ENCODE measurements at regions not wholly inside any gene's neighbourhood (a gene's known extent, or its start where the extent isn't known, plus 50 kb on each side); places are given as distances from the start of the nearest gene placed in this dataset.

- POLR2A ChIA-PET (ENCODE audit: unreplicated experiment), result no interaction called here
- Histone ChIP-seq H4K20me1 (ENCODE audit: insufficient read depth, low read length) (no peaks in the 10 kb centered on the region), H4K91ac (ENCODE audit: insufficient read depth, low read depth, low read length) (peak overlapping the region; percentile 82), H3K4ac (ENCODE audit: low read depth, low read length) (peak overlapping the region; percentile 83), H3K9me1 (ENCODE audit: insufficient read depth, low read length) (peaks cover 2% of the 10 kb centered on the region), H3K27me3 (ENCODE audit: control insufficient read depth, insufficient read depth, low read length) (no peaks in the 10 kb centered on the region), H3K56ac (ENCODE audit: extremely low read depth, insufficient read depth, low read length) (peak overlapping the region; percentile 64), H2AFZ (replicated peaks; ENCODE audit: low read length, poor library complexity) (no peak overlapping the region), H3K18ac (ENCODE audit: low read depth, low read length) (peak overlapping the region; percentile 96; the same call in 1 of the 2 replicates), H3K36me3 (ENCODE audit: control insufficient read depth, insufficient read depth, low read length) (no peaks in the 10 kb centered on the region), H3K4me1 (ENCODE audit: control insufficient read depth, insufficient read depth, low read length) (peaks cover 5% of the 10 kb centered on the region), H2AK9ac (replicated peaks; ENCODE audit: low read depth, low read length, poor library complexity) (no peak overlapping the region), H3K23ac (ENCODE audit: low read depth, low read length) (peak overlapping the region; percentile 64), H3K4me2 (ENCODE audit: low read depth, low read length) (peak overlapping the region; percentile 71; the same call in 1 of the 2 replicates), H3K9ac (ENCODE audit: low read depth, low read length) (no peak overlapping the region), H3K79me1 (ENCODE audit: low read depth in 1 of 2, low read length in 2 of 2) (no peaks in the 10 kb centered on the region), H2BK20ac (ENCODE audit: low read depth, low read length) (peak overlapping the region; percentile 98), H4K8ac (ENCODE audit: low read depth in 2 of 2, low read length in 2 of 2) (peak overlapping the region; percentile 27 to 96; a peak in 2 of 4 replicates), H3K14ac (replicated peaks; ENCODE audit: low read depth, low read length) (peak overlapping the region; percentile 85), H2BK120ac (ENCODE audit: low read depth, low read length) (peak overlapping the region; percentile 98), H2AK5ac (ENCODE audit: low read depth, low read length) (no peak overlapping the region), H3K9me3 (ENCODE audit: control insufficient read depth, insufficient read depth, low read length) (no peaks in the 10 kb centered on the region), H2BK15ac (ENCODE audit: low read depth, low read length) (no peak overlapping the region), H4K5ac (ENCODE audit: low read depth, low read length) (peak overlapping the region; percentile 83; the same call in 1 of the 2 replicates), H3K4me3 (ENCODE audit: insufficient read depth, low read depth, low read length) (no peak overlapping the region), H2BK5ac (ENCODE audit: low read depth, low read length, poor library complexity, severe bottlenecking) (peak overlapping the region; percentile 91), H3K27ac (ENCODE audit: insufficient read depth, low read length) (peak overlapping the region; percentile 43; the same call in 1 of the 2 replicates)
- DNase-seq, result peak; percentile 90
- BruUV-seq (replicated peaks), result no TSS peak
- TF ChIP-seq BHLHE40 (IDR thresholded peaks at IDR 0.05; ENCODE audit: low read depth, low read length), result peak; percentile 45; the same call in 1 of the 2 replicates
- TF ChIP-seq RFX5 (IDR thresholded peaks at IDR 0.05; ENCODE audit: low read depth, low read length), result no peak
- TF ChIP-seq MXI1 (IDR thresholded peaks at IDR 0.05; ENCODE audit: borderline replicate concordance, low read depth, low read length), result no peak
- TF ChIP-seq, protein P1, sequence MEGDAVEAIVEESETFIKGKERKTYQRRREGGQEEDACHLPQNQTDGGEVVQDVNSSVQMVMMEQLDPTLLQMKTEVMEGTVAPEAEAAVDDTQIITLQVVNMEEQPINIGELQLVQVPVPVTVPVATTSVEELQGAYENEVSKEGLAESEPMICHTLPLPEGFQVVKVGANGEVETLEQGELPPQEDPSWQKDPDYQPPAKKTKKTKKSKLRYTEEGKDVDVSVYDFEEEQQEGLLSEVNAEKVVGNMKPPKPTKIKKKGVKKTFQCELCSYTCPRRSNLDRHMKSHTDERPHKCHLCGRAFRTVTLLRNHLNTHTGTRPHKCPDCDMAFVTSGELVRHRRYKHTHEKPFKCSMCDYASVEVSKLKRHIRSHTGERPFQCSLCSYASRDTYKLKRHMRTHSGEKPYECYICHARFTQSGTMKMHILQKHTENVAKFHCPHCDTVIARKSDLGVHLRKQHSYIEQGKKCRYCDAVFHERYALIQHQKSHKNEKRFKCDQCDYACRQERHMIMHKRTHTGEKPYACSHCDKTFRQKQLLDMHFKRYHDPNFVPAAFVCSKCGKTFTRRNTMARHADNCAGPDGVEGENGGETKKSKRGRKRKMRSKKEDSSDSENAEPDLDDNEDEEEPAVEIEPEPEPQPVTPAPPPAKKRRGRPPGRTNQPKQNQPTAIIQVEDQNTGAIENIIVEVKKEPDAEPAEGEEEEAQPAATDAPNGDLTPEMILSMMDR (conservative IDR thresholded peaks at IDR 0.05; ENCODE audit: low read depth, low read length), result no peak
- no peak for TF ChIP-seq NFE2L2 (IDR thresholded peaks at IDR 0.05; ENCODE audit: low read depth, low read length)
- TF ChIP-seq FOS (IDR thresholded peaks at IDR 0.05; ENCODE audit: low read depth, low read length), result peak; percentile 84
- TF ChIP-seq POLR2A (IDR thresholded peaks at IDR 0.05; ENCODE audit: low read depth, low read length), result no peak
- TF ChIP-seq RCOR1 (IDR thresholded peaks at IDR 0.05; ENCODE audit: insufficient replicate concordance, low read length), result no peak
- TF ChIP-seq USF2 (IDR thresholded peaks at IDR 0.05; ENCODE audit: low read depth, low read length), result no peak
- no peak for TF ChIP-seq MAZ (IDR thresholded peaks at IDR 0.05; ENCODE audit: borderline replicate concordance, low read depth, low read length)
- no peak for TF ChIP-seq CHD1 (IDR thresholded peaks at IDR 0.05; ENCODE audit: low read depth, low read length)
- no peak for TF ChIP-seq ELK1 (IDR thresholded peaks at IDR 0.05; ENCODE audit: borderline replicate concordance, low read depth, low read length)
- TF ChIP-seq RAD21 (IDR thresholded peaks at IDR 0.05; ENCODE audit: low read length), result peak; percentile 16; the same call in 1 of the 2 replicates
- TF ChIP-seq CEBPB (IDR thresholded peaks at IDR 0.05; ENCODE audit: low read depth, low read length), result peak; percentile 63; the same call in 1 of the 2 replicates
- no peak for TF ChIP-seq SMC3 (IDR thresholded peaks at IDR 0.05; ENCODE audit: low read depth, low read length)
- no peak for TF ChIP-seq MAFK (IDR thresholded peaks at IDR 0.05; ENCODE audit: low read depth, low read length)
- ATAC-seq (ENCODE audit: low read depth), result peak; percentile 84
- no CpG with 5 or more reads among the region's 2 CpGs for WGBS, 2 experiments (ENCODE audit: extremely low coverage in 2 of 2, insufficient read length in 1 of 2)
- intact Hi-C loops (cut with micrococcal nuclease), result no loop called here
- in situ Hi-C loops (cut with MboI; ENCODE audit: low sequenced_read_pairs), result no loop called here
- dilution Hi-C loops (cut with HindIII; ENCODE audit: low sequenced_read_pairs, unreplicated experiment), result no loop called here
- CTCF ChIA-PET, result interaction anchor here (0.7 kb wide), 2 partner anchors 635 to 714 kb away, joined by 3 read pairs; no protein-coding TSS in a partner anchor
These were observed 514.2 kb downstream of the TXNL1 start for GRCh38 chr18:56124186-56124585.

All from IMR-90 (cell line).